RWPE2 (cell line): ENCODE measurements at regions not wholly inside any gene's neighbourhood (a gene's known extent, or its start where the extent isn't known, plus 50 kb on each side); places are given as distances from the start of the nearest gene placed in this dataset.

Experiments used
- ATAC-seq: fragments of 200-7000 bp; cut with Tn5 transposase; 3 replicates; pipeline ENCODE4 v1.9.1; 2021; ENCODE audit warnings: low read depth
- DNase-seq: peaks from one replicate; pipeline ENCODE4 v3.0.0-alpha.2; 2020; ENCODE audit warnings: low spot score
- H3K27ac ChIP-seq: fragments of 450-650 bp; 2 replicates; pipeline ENCODE4 v1.5.1; 2017; ENCODE audit warnings: mild to moderate bottlenecking; ENCODE audit not compliant: poor library complexity, severe bottlenecking
- H3K27me3 ChIP-seq: fragments of 250-450 bp; sonication (Bioruptor Pico); 2 replicates; pipeline ENCODE4 v1.5.1; 2021; ENCODE audit warnings: mild to moderate bottlenecking, moderate library complexity; ENCODE audit not compliant: insufficient read depth, poor library complexity, severe bottlenecking
- H3K36me3 ChIP-seq: fragments of 250-450 bp; sonication (Bioruptor Pico); 2 replicates; pipeline ENCODE4 v1.5.1; 2020; ENCODE audit warnings: low read depth, mild to moderate bottlenecking, moderate library complexity
- H3K4me1 ChIP-seq: fragments of 250-450 bp; sonication (Bioruptor Pico); 2 replicates; pipeline ENCODE4 v1.5.1; 2021; ENCODE audit warnings: mild to moderate bottlenecking, moderate library complexity; ENCODE audit not compliant: insufficient read depth, poor library complexity, severe bottlenecking
- H3K4me3 ChIP-seq: fragments of 250-450 bp; sonication (Bioruptor Pico); 2 replicates; pipeline ENCODE4 v1.5.1; 2021; ENCODE audit warnings: mild to moderate bottlenecking, moderate library complexity; ENCODE audit not compliant: severe bottlenecking
- H3K9me3 ChIP-seq: fragments of 250-450 bp; sonication (Bioruptor Pico); 2 replicates; pipeline ENCODE4 v1.5.1; 2021; ENCODE audit warnings: mild to moderate bottlenecking, moderate library complexity; ENCODE audit not compliant: severe bottlenecking
- TF ChIP-seq, protein P1 (sequence below): fragments of 450-650 bp; IDR thresholded peaks from one replicate; pipeline ENCODE4 v1.5.1; 2017; ENCODE audit warnings: mild to moderate bottlenecking, moderate library complexity; ENCODE audit not compliant: poor library complexity, severe bottlenecking

DNA sequence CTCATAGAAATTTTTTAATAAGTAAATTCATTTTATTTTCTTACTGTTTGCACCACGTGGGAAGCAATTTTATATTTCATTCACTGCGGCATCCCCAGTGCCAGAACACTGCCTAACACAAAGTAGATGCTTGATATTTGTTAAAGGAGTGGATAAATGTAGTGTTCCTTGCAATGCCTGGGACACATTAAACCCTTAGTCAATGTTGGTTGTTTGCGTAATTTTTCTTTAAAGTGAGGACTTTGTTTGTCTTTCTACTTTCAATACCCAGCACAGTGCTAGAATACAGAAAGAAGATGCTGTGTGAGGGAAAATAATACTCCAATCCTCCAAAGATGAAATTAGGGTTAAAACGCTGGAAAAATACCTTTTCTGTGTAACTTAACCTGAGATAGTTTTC is 299.3 kb downstream of the MAP2K6 start:
- Histone ChIP-seq H3K4me1 (peaks cover 3% of the 10 kb centered on the region), H3K4me3 (no peak overlapping the region), H3K27ac (no peak overlapping the region), H3K27me3 (no peaks in the 10 kb centered on the region), H3K9me3 (no peaks in the 10 kb centered on the region), H3K36me3 (no peaks in the 10 kb centered on the region)
- no peak for ATAC-seq
- TF ChIP-seq, protein P1, sequence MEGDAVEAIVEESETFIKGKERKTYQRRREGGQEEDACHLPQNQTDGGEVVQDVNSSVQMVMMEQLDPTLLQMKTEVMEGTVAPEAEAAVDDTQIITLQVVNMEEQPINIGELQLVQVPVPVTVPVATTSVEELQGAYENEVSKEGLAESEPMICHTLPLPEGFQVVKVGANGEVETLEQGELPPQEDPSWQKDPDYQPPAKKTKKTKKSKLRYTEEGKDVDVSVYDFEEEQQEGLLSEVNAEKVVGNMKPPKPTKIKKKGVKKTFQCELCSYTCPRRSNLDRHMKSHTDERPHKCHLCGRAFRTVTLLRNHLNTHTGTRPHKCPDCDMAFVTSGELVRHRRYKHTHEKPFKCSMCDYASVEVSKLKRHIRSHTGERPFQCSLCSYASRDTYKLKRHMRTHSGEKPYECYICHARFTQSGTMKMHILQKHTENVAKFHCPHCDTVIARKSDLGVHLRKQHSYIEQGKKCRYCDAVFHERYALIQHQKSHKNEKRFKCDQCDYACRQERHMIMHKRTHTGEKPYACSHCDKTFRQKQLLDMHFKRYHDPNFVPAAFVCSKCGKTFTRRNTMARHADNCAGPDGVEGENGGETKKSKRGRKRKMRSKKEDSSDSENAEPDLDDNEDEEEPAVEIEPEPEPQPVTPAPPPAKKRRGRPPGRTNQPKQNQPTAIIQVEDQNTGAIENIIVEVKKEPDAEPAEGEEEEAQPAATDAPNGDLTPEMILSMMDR, result no peak
- no peak for DNase-seq

DNA sequence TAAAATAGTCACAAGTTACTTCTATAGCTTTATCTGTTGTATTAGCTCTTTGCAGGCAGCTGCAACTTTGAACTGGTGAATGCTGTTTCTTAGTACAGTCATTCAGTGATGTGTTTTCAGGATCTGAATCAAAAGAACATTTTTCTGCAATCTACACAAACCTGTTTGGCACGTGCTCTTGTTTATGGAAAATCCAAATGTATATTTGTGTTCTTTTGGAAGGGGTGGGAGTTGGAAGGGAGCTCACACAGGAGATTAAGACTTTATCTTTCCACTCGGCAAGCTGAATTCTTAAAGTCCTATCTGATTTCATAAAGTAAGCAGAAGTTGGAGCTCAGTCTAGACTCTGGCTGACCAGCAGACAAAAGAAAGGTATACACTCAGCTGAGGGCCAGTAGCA is 300.2 kb downstream of the MAP2K6 start:
- Histone ChIP-seq H3K36me3 (no peaks in the 10 kb centered on the region), H3K27me3 (no peaks in the 10 kb centered on the region), H3K27ac (no peak overlapping the region), H3K4me3 (no peak overlapping the region), H3K4me1 (no peaks in the 10 kb centered on the region), H3K9me3 (no peaks in the 10 kb centered on the region)
- DNase-seq (no peak), ATAC-seq (no peak)
- TF ChIP-seq, protein P1, result no peak

DNA sequence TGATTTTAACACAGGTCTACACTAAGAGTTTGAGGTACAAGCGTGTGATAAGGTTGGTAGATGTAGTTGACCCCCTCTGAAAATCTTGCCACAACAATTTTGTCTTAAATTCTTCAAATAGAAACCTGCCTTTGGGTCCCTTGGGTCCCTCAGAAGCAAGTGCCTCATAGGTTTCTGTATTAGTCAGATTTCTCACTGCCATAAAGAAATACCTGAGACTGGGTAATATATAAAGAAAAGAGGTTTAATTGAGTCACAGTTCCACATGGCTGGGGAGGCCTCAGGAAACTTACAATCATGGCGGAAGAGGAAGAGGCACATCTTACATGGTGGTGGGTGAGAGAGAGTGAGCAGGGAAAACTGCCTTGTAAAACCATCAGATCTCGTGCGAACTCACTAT is 301.2 kb downstream of the MAP2K6 start:
- Histone ChIP-seq H3K27ac (no peak overlapping the region), H3K4me1 (no peaks in the 10 kb centered on the region), H3K27me3 (no peaks in the 10 kb centered on the region), H3K36me3 (no peaks in the 10 kb centered on the region), H3K9me3 (no peaks in the 10 kb centered on the region), H3K4me3 (no peak overlapping the region)
- ATAC-seq, result no peak
- TF ChIP-seq, protein P1, result no peak
- DNase-seq, result no peak

DNA sequence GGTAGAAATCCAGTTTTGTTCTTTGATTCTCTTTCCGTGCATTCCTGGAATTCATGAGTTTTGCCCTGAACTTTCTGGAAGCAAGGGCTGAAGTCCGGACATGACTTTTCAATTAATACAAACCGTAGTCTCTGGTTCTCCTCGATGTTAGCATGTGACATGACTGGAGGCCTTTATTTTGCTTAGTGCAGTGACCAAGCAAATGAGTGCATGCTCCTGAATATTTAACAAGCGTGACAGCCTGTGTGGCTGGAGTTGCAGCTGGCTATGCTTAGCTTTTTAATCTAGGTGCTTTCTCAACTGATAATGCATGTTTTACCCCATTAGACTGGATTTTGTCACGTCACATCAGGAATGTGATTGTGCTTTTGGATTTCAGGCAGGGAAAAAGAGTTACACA is 302.1 kb downstream of the MAP2K6 start:
- DNase-seq, result no peak
- Histone ChIP-seq H3K9me3 (no peaks in the 10 kb centered on the region), H3K36me3 (no peaks in the 10 kb centered on the region), H3K4me3 (no peak overlapping the region), H3K27me3 (no peaks in the 10 kb centered on the region), H3K4me1 (no peaks in the 10 kb centered on the region), H3K27ac (no peak overlapping the region)
- no peak for ATAC-seq
- TF ChIP-seq, protein P1, result no peak

DNA sequence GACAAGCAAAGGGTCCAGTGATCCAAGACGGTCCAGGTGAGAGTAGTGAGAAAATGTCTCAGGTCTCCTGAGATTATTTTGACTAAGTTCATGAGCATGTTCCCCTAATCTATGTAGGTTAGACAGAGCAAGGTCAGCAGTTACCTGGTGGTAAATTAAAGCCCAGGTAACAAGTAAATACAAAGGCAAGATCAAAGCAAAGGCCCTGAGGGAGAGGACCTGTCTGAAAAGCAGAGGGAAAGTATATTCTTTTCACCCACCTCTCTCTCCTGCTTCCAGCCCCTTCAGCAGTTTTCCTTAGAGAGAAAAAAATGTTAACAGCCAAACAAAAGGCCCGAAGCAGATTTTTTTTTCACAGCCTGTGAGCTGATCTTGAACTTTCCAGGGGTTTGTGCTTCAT is 302.7 kb downstream of the MAP2K6 start:
- Histone ChIP-seq H3K9me3 (no peaks in the 10 kb centered on the region), H3K4me3 (no peak overlapping the region), H3K27me3 (no peaks in the 10 kb centered on the region), H3K36me3 (no peaks in the 10 kb centered on the region), H3K4me1 (no peaks in the 10 kb centered on the region), H3K27ac (no peak overlapping the region)
- no peak for DNase-seq
- TF ChIP-seq, protein P1, result no peak
- ATAC-seq, result no peak
